ENCODE measurements at regions not wholly inside any gene's neighbourhood (a gene's known extent, or its start where the extent isn't known, plus 50 kb on each side); places are given as distances from the start of the nearest gene placed in this dataset.

DNA sequence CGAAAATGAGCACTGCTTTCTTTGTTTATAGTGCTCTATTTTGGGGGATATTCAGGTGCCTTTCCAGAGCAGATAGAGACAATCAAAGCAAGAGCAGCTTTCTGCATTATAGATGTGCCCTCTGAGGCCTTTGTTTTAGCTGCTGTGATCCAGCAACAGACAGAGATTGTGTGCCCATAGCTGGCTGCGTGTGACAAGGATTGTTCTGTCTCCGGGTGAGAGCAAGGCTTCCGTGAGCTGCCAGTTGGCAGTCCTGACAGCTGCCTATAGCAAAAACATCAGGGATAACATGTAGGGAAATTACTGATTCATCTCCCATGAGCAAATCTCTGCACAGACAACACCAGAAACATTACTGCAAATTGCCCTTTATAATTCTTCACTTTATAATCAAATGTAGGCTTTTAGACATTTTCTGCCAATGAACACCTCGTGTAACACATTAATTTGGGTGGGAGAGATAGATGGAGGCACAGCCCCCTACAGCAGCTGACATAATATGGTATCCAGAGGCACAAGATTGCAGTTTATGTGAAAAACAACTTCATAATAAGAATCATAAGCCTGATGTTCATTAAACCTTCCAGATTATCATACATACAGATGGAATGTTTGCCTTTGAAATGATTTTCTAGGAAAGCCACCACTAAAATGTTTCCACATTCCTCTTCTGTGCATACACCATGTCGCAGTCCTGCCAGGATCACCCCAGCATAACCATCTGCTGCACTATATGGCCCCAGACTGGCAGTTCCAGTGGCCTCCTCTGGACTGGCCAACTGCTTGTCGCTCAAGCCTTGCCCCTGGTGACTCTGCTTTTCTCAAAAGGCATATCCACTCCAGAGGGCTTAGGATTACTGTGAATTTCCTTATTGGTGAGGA, 131.2 kb downstream of the TRIB2 start:
- TF ChIP-seq, protein P1, sequence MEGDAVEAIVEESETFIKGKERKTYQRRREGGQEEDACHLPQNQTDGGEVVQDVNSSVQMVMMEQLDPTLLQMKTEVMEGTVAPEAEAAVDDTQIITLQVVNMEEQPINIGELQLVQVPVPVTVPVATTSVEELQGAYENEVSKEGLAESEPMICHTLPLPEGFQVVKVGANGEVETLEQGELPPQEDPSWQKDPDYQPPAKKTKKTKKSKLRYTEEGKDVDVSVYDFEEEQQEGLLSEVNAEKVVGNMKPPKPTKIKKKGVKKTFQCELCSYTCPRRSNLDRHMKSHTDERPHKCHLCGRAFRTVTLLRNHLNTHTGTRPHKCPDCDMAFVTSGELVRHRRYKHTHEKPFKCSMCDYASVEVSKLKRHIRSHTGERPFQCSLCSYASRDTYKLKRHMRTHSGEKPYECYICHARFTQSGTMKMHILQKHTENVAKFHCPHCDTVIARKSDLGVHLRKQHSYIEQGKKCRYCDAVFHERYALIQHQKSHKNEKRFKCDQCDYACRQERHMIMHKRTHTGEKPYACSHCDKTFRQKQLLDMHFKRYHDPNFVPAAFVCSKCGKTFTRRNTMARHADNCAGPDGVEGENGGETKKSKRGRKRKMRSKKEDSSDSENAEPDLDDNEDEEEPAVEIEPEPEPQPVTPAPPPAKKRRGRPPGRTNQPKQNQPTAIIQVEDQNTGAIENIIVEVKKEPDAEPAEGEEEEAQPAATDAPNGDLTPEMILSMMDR (IDR thresholded peaks at IDR 0.05): no peak
- no peak for TF ChIP-seq POLR2A (IDR thresholded peaks at IDR 0.05)

Data from right lobe of liver (tissue), 4 donors.